Thyroid gland (tissue), 4 donors: ENCODE measurements at regions not wholly inside any gene's neighbourhood (a gene's known extent, or its start where the extent isn't known, plus 50 kb on each side); places are given as distances from the start of the nearest gene placed in this dataset.

Source experiments
- DNase-seq, 2 donors: peaks; one replicate each; pipeline ENCODE4 v3.0.0-alpha.2; 2019
- H3K27ac ChIP-seq, 3 donors: fragments of 200-600 bp; sonication (generic); 1 replicate in 2 of 3; 2 replicates in 1 of 3; pipeline ENCODE4 v1.5.1; 2016 to 2019; ENCODE audit warnings: mild to moderate bottlenecking in 1 of 3, moderate library complexity in 1 of 3
- H3K27me3 ChIP-seq: fragments of 200-600 bp; sonication (generic); one replicate; pipeline ENCODE4 v1.5.1; 2019
- H3K36me3 ChIP-seq, 2 donors: fragments of 200-600 bp; sonication (generic); one replicate each; pipeline ENCODE4 v1.5.1; 2016 to 2019
- H3K4me1 ChIP-seq, 2 donors: fragments of 200-600 bp; sonication (generic); one replicate each; pipeline ENCODE4 v1.5.1; 2017 to 2019
- H3K4me3 ChIP-seq, 3 donors: fragments of 200-600 bp; sonication (generic); replicated peaks in 1 of 3; 1 replicate in 2 of 3; 2 replicates in 1 of 3; pipeline ENCODE4 v1.5.1; 2016; ENCODE audit warnings: mild to moderate bottlenecking in 1 of 3
- H3K9me3 ChIP-seq: fragments of 200-600 bp; sonication (generic); one replicate; pipeline ENCODE4 v1.5.1; 2017
- CTCF ChIP-seq, 6 experiments: fragments of 200-600 bp in 3 of 6; fragments of 450-650 bp in 3 of 6; sonication (generic) in 3 of 6; IDR thresholded peaks; one replicate each; pipeline ENCODE4 v1.5.1; 2016 to 2019; ENCODE audit warnings: antibody characterized with exemption in 6 of 6, mild to moderate bottlenecking in 2 of 6, inconsistent platforms in 1 of 6, moderate library complexity in 1 of 6
- POLR2A ChIP-seq, 2 donors: fragments of 450-650 bp; IDR thresholded peaks; one replicate each; pipeline ENCODE4 v1.6.1; 2017; ENCODE audit warnings: antibody characterized with exemption in 2 of 2, mild to moderate bottlenecking in 2 of 2, moderate library complexity in 1 of 2
- WGBS, 2 donors: methylation state at CpG; one replicate each; pipeline ENCODE4 v1.1.5; 2017; 5-methylcytosine and 5-hydroxymethylcytosine counted together
- intact Hi-C: fragments of 100-400 bp; cut with DNase I; formaldehyde crosslinking; loops from one replicate; pipeline ENCODE4 v1.15.1; 2023

GRCh38 chrX:25213611-25214010, 197.8 kb upstream of the ARX start:
- Histone ChIP-seq H3K27me3 (no peaks in the 10 kb centered on the region), H3K9me3 (no peaks in the 10 kb centered on the region), H3K4me1 (no peaks in the 10 kb centered on the region), H3K36me3 (no peaks in the 10 kb centered on the region), H3K27ac (no peak overlapping the region), H3K4me3 (no peak overlapping the region)
- no peak for TF ChIP-seq POLR2A (IDR thresholded peaks at IDR 0.05)
- no peak for TF ChIP-seq CTCF (IDR thresholded peaks at IDR 0.05)
- DNase-seq = no peak
- intact Hi-C loops = no loop called here

- Histone ChIP-seq H3K4me3 (no peak overlapping the region), H3K4me1 (no peaks in the 10 kb centered on the region), H3K27me3 (no peaks in the 10 kb centered on the region), H3K9me3 (no peaks in the 10 kb centered on the region), H3K36me3 (no peaks in the 10 kb centered on the region), H3K27ac (no peak overlapping the region)
- intact Hi-C loops = no loop called here
- no peak for DNase-seq
- WGBS, 2 donors = 78 to 96% methylated on average over 4 to 5 of the region's 5 CpGs
- no peak for TF ChIP-seq POLR2A (IDR thresholded peaks at IDR 0.05)
- TF ChIP-seq CTCF (IDR thresholded peaks at IDR 0.05) = no peak
Measured at GRCh38 chrX:25207803-25208475, 192.2 kb upstream of the ARX start.

GRCh38 chrX:25206778-25207177, 191.0 kb upstream of the ARX start:
- no peaks in the 10 kb centered on the region for H3K27me3 ChIP-seq
- no peaks in the 10 kb centered on the region for H3K36me3 ChIP-seq

GRCh38 chrX:25204182-25204581, 188.4 kb upstream of the ARX start:
- H3K27me3 ChIP-seq = no peaks in the 10 kb centered on the region
- H3K4me1 ChIP-seq = no peaks in the 10 kb centered on the region
- intact Hi-C loops = no loop called here
- no peaks in the 10 kb centered on the region for H3K9me3 ChIP-seq
- DNase-seq = no peak
- no peak overlapping the region for H3K27ac ChIP-seq
- no peak overlapping the region for H3K4me3 ChIP-seq
- no peaks in the 10 kb centered on the region for H3K36me3 ChIP-seq
- no peak for TF ChIP-seq CTCF (IDR thresholded peaks at IDR 0.05)

More at GRCh38 chrX:25206778-25207177, 191.0 kb upstream of the ARX start:
- 42 to 47% methylated on average over 1 of the region's 1 CpG for WGBS, 2 donors
- intact Hi-C loops = no loop called here
- Histone ChIP-seq H3K27ac (no peak overlapping the region), H3K9me3 (no peaks in the 10 kb centered on the region), H3K4me1 (no peaks in the 10 kb centered on the region), H3K4me3 (no peak overlapping the region)
- TF ChIP-seq POLR2A (IDR thresholded peaks at IDR 0.05) = no peak
- no peak for DNase-seq

- intact Hi-C loops = no loop called here
- Histone ChIP-seq H3K27me3 (no peaks in the 10 kb centered on the region), H3K36me3 (no peaks in the 10 kb centered on the region), H3K27ac (no peak overlapping the region), H3K9me3 (no peaks in the 10 kb centered on the region), H3K4me3 (no peak overlapping the region), H3K4me1 (no peaks in the 10 kb centered on the region)
- WGBS, 2 donors = 83 to 93% methylated on average over 2 of the region's 2 CpGs
- DNase-seq = no peak
- TF ChIP-seq POLR2A (IDR thresholded peaks at IDR 0.05) (no peak), CTCF (IDR thresholded peaks at IDR 0.05) (no peak)
Measured at GRCh38 chrX:25202827-25203226, 187.1 kb upstream of the ARX start.

GRCh38 chrX:25198891-25199290, 183.1 kb upstream of the ARX start:
- no peaks in the 10 kb centered on the region for H3K4me1 ChIP-seq
- 66 to 89% methylated on average over 3 of the region's 3 CpGs for WGBS, 2 donors
- H3K27ac ChIP-seq = no peak overlapping the region
- intact Hi-C loops = no loop called here
- TF ChIP-seq POLR2A (IDR thresholded peaks at IDR 0.05) (no peak), CTCF (IDR thresholded peaks at IDR 0.05) (no peak)
- no peaks in the 10 kb centered on the region for H3K27me3 ChIP-seq
- no peak overlapping the region for H3K4me3 ChIP-seq
- H3K36me3 ChIP-seq = no peaks in the 10 kb centered on the region
- no peak for DNase-seq
- H3K9me3 ChIP-seq = no peaks in the 10 kb centered on the region
